ENCODE measurements at regions not wholly inside any gene's neighbourhood (a gene's known extent, or its start where the extent isn't known, plus 50 kb on each side); places are given as distances from the start of the nearest gene placed in this dataset.

GRCh38 chr7:46162609-46163008, 241.5 kb upstream of the IGFBP3 start:
- no peak for DNase-seq
- intact Hi-C loops (cut with DNase I) = no loop called here
- Histone ChIP-seq H3K9me3 (no peaks in the 10 kb centered on the region), H3K36me3 (no peaks in the 10 kb centered on the region), H3K4me3 (no peak overlapping the region), H3K27me3 (no peaks in the 10 kb centered on the region), H3K27ac (no peak overlapping the region), H3K4me1 (peaks cover 0 to 7% (median 0%) of the 10 kb centered on the region in 12 donors)
- TF ChIP-seq POLR2A (IDR thresholded peaks at IDR 0.05) (no peak), CTCF (IDR thresholded peaks at IDR 0.05) (no peak)
- ATAC-seq = peak in 1 of 4 donors; percentile 50
- 39 to 53% (median 49%) methylated on average over 3 of the region's 3 CpGs for WGBS, 4 donors

DNA sequence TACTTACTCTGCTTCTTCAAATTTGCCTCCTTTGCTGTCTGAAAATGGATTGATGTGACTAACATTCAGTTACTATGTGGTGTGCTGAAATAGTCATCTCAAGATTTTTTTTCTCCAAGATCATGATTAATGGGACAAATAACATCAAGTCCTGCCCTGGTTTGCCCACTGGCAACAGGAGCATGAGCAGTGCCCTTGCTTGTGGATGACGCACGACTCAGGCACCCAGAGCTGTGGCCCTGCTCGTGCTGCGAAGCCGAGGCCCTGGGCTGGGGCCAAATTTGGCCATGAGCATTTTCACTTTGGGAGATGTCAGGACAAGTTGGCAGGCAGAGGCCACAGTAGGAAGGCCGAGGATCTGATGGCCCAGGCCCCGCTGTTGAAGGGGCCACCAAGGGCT, 239.8 kb upstream of the IGFBP3 start:
- Histone ChIP-seq H3K4me1 (peaks cover 0 to 7% (median 0%) of the 10 kb centered on the region in 12 donors), H3K27ac (no peak overlapping the region), H3K4me3 (no peak overlapping the region), H3K9me3 (no peaks in the 10 kb centered on the region), H3K36me3 (no peaks in the 10 kb centered on the region), H3K27me3 (no peaks in the 10 kb centered on the region)
- 91 to 99% (median 96%) methylated on average over 7 of the region's 7 CpGs for WGBS, 4 donors
- intact Hi-C loops (cut with DNase I) = no loop called here
- DNase-seq = no peak
- TF ChIP-seq CTCF (IDR thresholded peaks at IDR 0.05) (no peak), POLR2A (IDR thresholded peaks at IDR 0.05) (no peak)
- ATAC-seq = no peak

- intact Hi-C loops (cut with DNase I) = no loop called here
- no peak for DNase-seq
- TF ChIP-seq CTCF (IDR thresholded peaks at IDR 0.05) = no peak
- TF ChIP-seq POLR2A (IDR thresholded peaks at IDR 0.05) = no peak
- H3K36me3 ChIP-seq = no peaks in the 10 kb centered on the region
- no peak overlapping the region for H3K27ac ChIP-seq
- 95 to 97% (median 96%) methylated on average over 4 of the region's 4 CpGs for WGBS, 4 donors
- H3K4me3 ChIP-seq = no peak overlapping the region
- no peak for ATAC-seq
- no peaks in the 10 kb centered on the region for H3K9me3 ChIP-seq
- peaks cover 0 to 6% (median 0%) of the 10 kb centered on the region in 12 donors for H3K4me1 ChIP-seq
- no peaks in the 10 kb centered on the region for H3K27me3 ChIP-seq
These were observed 236.9 kb upstream of the IGFBP3 start for GRCh38 chr7:46157931-46158330.

- H3K4me3 ChIP-seq = no peak overlapping the region
- WGBS, 4 donors = 83 to 94% (median 90%) methylated on average over 5 of the region's 5 CpGs
- no peaks in the 10 kb centered on the region for H3K9me3 ChIP-seq
- intact Hi-C loops (cut with DNase I) = no loop called here
- no peak overlapping the region for H3K27ac ChIP-seq
- no peaks in the 10 kb centered on the region for H3K27me3 ChIP-seq
- H3K4me1 ChIP-seq = peaks cover 0 to 1% (median 0%) of the 10 kb centered on the region in 12 donors
- H3K36me3 ChIP-seq = no peaks in the 10 kb centered on the region
- DNase-seq (no peak), ATAC-seq (no peak)
- TF ChIP-seq POLR2A (IDR thresholded peaks at IDR 0.05) (no peak), CTCF (IDR thresholded peaks at IDR 0.05) (no peak)
These were observed 236.3 kb upstream of the IGFBP3 start for GRCh38 chr7:46157404-46157803.

Data from heart left ventricle (tissue), 16 donors.